T-helper 1 cell (primary cell): ENCODE measurements at regions not wholly inside any gene's neighbourhood (a gene's known extent, or its start where the extent isn't known, plus 50 kb on each side); places are given as distances from the start of the nearest gene placed in this dataset.
"Not testable (repeated sequence)": the region's sequence is repeated elsewhere in the genome, so short reads cannot be mapped to it uniquely, and the experiment has no call there.

Source experiments
- DNase-seq, 5 donors: peaks; one replicate each; pipeline ENCODE4 v3.0.0-alpha.2; 2012 to 2020

GRCh38 chr2:182550234-182550633 is 123.4 kb upstream of the PDE1A start:
- no peak for DNase-seq

GRCh38 chr2:182552232-182552631 is 125.4 kb upstream of the PDE1A start:
- not testable (repeated sequence) for DNase-seq

- not testable (repeated sequence) for DNase-seq
Observed at GRCh38 chr2:182552785-182553184, 125.9 kb upstream of the PDE1A start.

- no peak for DNase-seq
Observed at GRCh38 chr2:182553483-182553882, 126.6 kb upstream of the PDE1A start.

GRCh38 chr2:182554950-182555349 is 128.1 kb upstream of the PDE1A start:
- no peak for DNase-seq

DNA sequence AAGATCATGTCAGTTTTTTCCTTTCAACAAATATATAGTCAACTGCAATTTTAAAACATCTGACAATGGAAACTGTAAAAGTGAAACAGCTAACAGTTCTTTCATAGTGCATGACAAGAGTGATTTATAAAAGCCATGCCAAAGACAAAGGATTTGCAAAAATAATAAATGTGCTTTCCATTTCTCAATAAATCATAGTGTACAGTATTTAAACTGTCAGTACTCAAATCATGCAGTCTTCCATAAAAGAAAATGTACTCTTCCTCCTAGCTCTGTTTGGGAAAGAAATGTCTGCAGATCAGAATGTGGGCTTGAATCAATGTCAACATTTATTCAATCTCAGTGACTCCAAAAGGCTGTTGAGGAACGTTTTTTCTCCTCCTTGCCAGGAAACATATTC is 131.7 kb upstream of the PDE1A start:
- DNase-seq, result no peak

- no peak for DNase-seq
Observed at GRCh38 chr2:182559623-182560022, 132.8 kb upstream of the PDE1A start.

- no peak for DNase-seq
Observed at GRCh38 chr2:182565911-182566567, 139.2 kb upstream of the PDE1A start.

- no peak for DNase-seq
Observed at GRCh38 chr2:182573553-182573952, 142.5 kb upstream of the DNAJC10 start.

- DNase-seq, result no peak
Observed at GRCh38 chr2:182577816-182578215, 138.2 kb upstream of the DNAJC10 start.

DNA sequence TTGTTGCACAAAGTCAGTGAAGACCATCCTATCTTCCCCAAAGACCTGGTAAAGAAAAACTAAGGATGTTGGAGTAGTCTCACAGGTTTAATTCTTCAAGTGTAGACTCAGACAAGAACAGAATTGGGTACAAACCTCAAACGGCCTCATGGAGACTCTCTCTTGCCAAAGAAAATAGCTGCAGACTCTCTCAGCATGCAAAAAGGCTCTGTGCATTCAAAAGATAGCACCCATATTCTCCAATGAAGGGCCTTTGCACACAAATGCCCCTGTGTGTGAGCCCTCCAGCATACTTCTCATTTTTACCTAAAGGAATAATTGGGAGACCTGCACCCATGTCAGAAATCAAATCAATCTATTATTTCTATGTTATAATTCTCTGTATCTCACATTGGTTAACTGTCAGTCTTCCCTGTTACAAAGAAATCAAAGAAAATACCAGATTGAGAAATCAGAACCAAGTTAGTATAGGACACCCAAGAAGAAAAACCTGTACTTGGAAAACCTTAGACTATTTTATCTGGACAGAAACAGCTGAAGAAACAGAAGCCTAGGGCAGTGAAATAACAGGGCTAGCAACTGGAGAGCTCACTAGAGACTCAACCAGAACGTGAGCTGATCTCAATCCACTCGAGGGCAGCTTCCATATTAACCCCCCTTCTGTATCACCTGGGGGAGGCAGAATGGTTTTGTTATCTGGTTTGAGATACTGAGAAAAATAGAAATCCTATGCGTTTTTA is 134.7 kb upstream of the DNAJC10 start:
- no peak for DNase-seq

GRCh38 chr2:182584462-182584861 is 131.6 kb upstream of the DNAJC10 start:
- DNase-seq, result no peak

- no peak for DNase-seq
Observed at GRCh38 chr2:182585001-182585400, 131.1 kb upstream of the DNAJC10 start.

DNA sequence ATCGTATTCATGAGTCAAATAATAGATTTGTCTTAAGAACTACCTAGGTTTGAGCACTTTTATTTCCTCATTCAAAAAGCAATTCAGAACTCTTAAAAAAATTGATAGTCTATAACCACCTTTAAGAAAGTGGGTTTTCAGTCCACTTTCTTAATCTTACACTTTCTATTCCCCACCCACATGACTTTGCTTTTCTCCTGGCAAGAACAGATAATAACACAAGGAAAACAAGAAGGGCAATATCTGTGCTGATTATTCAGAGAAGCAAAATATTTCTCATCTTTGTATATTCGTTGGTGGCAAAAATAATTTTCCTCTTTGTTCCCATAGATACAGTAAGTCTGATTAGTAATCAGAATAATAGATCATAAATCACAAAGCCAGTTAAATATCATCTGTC is 130.6 kb upstream of the DNAJC10 start:
- DNase-seq, result no peak

DNA sequence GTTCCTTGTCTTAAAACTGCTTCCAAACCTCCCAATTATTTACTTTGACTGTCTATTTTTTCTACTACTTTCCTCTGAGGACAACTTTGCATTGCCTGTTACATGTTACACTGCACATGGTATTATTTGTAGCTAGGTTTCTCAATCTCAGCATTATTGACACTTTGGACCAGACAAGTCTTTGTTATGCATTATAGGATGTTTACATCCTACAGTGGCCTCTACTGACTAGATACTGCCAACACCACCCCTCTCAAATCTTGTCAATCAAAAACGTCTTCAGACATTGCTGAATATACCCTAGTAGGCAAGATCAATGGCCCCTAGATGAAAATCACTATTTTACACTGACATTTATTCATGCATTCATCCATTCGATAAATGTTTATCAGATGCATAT is 129.6 kb upstream of the DNAJC10 start:
- no peak for DNase-seq

- no peak for DNase-seq
Observed at GRCh38 chr2:182587831-182588230, 128.2 kb upstream of the DNAJC10 start.

DNA sequence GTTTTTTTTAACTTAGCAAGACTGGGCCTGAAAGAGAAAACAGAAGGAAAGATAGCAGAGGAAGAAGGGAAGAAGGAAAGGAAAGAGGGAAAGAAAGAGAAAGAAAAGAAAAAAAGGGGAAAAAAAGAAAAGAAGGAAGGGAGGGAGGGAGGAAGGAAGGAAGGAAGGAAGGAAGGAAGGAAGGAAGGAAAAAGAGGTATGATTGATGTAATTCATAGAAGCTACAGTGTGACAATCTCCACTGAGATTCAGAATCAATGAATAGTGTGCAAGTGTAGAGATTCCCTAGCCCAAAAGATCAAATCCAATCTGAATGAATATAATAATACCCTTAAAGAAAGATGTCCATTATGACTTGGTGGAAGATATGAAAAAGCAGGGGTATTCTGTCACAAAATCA is 126.9 kb upstream of the DNAJC10 start:
- DNase-seq, result no peak

GRCh38 chr2:182591774-182592173 is 124.3 kb upstream of the DNAJC10 start:
- no peak for DNase-seq

- DNase-seq, result no peak
Observed at GRCh38 chr2:182592691-182593393, 123.2 kb upstream of the DNAJC10 start.

DNA sequence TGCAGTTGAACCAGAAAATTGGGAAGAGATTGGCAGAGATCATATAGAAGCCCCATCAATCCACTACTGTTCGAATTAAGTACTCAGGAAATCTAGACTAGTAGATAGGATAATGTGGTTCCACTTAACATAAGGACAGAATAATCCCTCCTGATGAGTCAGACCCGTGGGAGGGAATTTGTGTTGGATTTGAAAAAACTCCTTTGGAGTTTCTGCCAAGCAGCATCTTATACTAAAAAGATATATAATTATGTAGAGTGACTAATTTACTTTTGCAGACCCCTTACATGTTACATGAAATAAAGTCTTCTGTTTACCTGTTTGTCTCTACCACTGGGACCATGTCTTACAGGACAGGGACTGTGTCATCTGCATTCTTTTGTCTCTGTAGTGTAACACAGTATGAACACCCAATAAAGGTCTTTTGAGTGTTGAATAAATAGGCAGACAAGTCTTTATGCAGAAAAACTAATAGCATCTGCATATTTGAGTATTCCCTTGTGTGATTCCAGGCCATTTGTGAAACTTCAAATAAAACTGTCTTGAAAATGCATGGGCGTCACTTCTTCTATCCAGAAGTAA is 122.6 kb upstream of the DNAJC10 start:
- DNase-seq, result no peak

- no peak for DNase-seq
Observed at GRCh38 chr2:182594286-182594685, 121.8 kb upstream of the DNAJC10 start.

DNA sequence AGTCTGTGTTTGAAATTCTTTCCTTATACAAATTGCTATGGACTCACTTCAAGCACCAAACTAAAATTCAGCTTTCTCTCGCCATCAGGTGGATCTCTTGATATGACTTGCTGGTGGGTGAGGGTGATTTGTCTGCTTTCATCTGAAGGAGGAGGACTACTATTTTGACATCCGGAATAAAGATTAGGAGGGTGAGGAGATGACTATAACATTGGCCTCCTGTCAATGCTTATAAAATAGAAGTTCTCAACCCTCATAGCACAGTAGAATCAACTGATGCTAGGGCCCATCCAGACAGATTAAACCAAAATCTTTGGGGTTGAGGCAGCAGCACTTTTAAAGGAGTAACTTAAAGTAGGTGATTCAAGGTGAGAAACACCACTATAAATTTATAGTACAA is 120.4 kb upstream of the DNAJC10 start:
- no peak for DNase-seq

GRCh38 chr2:182597570-182598295 is 118.3 kb upstream of the DNAJC10 start:
- DNase-seq, result no peak
